Loucy (cell line): ENCODE measurements at regions not wholly inside any gene's neighbourhood (a gene's known extent, or its start where the extent isn't known, plus 50 kb on each side); places are given as distances from the start of the nearest gene placed in this dataset.

Experiments
- H2AFZ ChIP-seq: fragments of 200-600 bp; sonication (generic); 2 replicates; pipeline ENCODE4 v1.6.0; 2016; ENCODE audit warnings: antibody characterized with exemption, mild to moderate bottlenecking, low read length, moderate library complexity
- H3F3A ChIP-seq: fragments of 200-600 bp; 2 replicates; pipeline ENCODE4 v1.6.0; 2016; ENCODE audit warnings: antibody characterized with exemption, low read depth, mild to moderate bottlenecking
- H3K27me3 ChIP-seq: fragments of 200-600 bp; sonication (generic); 2 replicates; pipeline ENCODE4 v1.6.1; 2014; ENCODE audit warnings: low read length, mild to moderate bottlenecking; ENCODE audit not compliant: insufficient read depth, poor library complexity, severe bottlenecking
- H3K36me3 ChIP-seq: fragments of 200-600 bp; sonication (generic); 2 replicates; pipeline ENCODE4 v1.6.1; 2016; ENCODE audit warnings: low read length; ENCODE audit not compliant: insufficient read depth
- H3K4me1 ChIP-seq: fragments of 200-600 bp; sonication (generic); 2 replicates; pipeline ENCODE4 v1.5.1; 2014; ENCODE audit warnings: low read length, mild to moderate bottlenecking; ENCODE audit not compliant: insufficient read depth, poor library complexity, severe bottlenecking
- H3K4me2 ChIP-seq: fragments of 200-600 bp; sonication (generic); 2 replicates; pipeline ENCODE4 v1.6.0; 2014; ENCODE audit warnings: antibody characterized with exemption, low read length, low read depth, mild to moderate bottlenecking; ENCODE audit not compliant: poor library complexity, severe bottlenecking
- H3K4me3 ChIP-seq: fragments of 200-600 bp; sonication (generic); 2 replicates; pipeline ENCODE4 v1.5.1; 2014; ENCODE audit warnings: low read length, mild to moderate bottlenecking, mixed read lengths; ENCODE audit not compliant: poor library complexity, severe bottlenecking
- H3K79me2 ChIP-seq: fragments of 200-600 bp; sonication (generic); 2 replicates; pipeline ENCODE4 v1.6.1; 2014; ENCODE audit warnings: low read length; ENCODE audit not compliant: insufficient read depth
- H3K9ac ChIP-seq: fragments of 200-600 bp; sonication (generic); 2 replicates; pipeline ENCODE4 v1.6.0; 2014; ENCODE audit warnings: mild to moderate bottlenecking, low read depth, low read length, moderate library complexity; ENCODE audit not compliant: poor library complexity, severe bottlenecking
- H3K9me2 ChIP-seq: fragments of 200-600 bp; sonication (generic); replicated peaks from 2 replicates; pipeline ENCODE4 v1.6.1; 2016; ENCODE audit warnings: low read depth, low read length, mixed read lengths
- H3K9me3 ChIP-seq: fragments of 200-600 bp; sonication (generic); 2 replicates; pipeline ENCODE4 v1.6.1; 2014; ENCODE audit warnings: mild to moderate bottlenecking, antibody characterized with exemption, low read length, low read depth; ENCODE audit not compliant: insufficient read depth
- H4K20me1 ChIP-seq: fragments of 200-600 bp; sonication (generic); 2 replicates; pipeline ENCODE4 v1.6.0; 2014; ENCODE audit warnings: antibody characterized with exemption, low read length, mild to moderate bottlenecking; ENCODE audit not compliant: insufficient read depth, poor library complexity, severe bottlenecking
- CTCF ChIP-seq: fragments of 200-600 bp; sonication (generic); conservative IDR thresholded peaks from 2 replicates; pipeline ENCODE4 v1.5.1; 2014; ENCODE audit warnings: mild to moderate bottlenecking, antibody characterized with exemption, low read length
- EZH2phosphoT487 ChIP-seq: fragments of 200-600 bp; IDR thresholded peaks from 2 replicates; pipeline ENCODE4 v1.6.1; 2018; ENCODE audit warnings: antibody characterized with exemption, mild to moderate bottlenecking, moderate library complexity, borderline replicate concordance

GRCh38 chr3:117201901-117202774 is 492.6 kb downstream of the TUSC7 start:
- H2AFZ ChIP-seq: no peak overlapping the region
- TF ChIP-seq EZH2phosphoT487 (no peak), CTCF (no peak)
- H3K36me3 ChIP-seq: no peaks in the 10 kb centered on the region
- no peak overlapping the region for H3K4me2 ChIP-seq
- no peaks in the 10 kb centered on the region for H4K20me1 ChIP-seq
- H3K27me3 ChIP-seq: no peaks in the 10 kb centered on the region
- no peak overlapping the region for H3K4me3 ChIP-seq
- H3F3A ChIP-seq: no peaks in the 10 kb centered on the region
- no peak overlapping the region for H3K9ac ChIP-seq
- no peaks in the 10 kb centered on the region for H3K79me2 ChIP-seq
- H3K9me2 ChIP-seq: no peaks in the 10 kb centered on the region
- H3K4me1 ChIP-seq: no peaks in the 10 kb centered on the region
- H3K9me3 ChIP-seq: no peaks in the 10 kb centered on the region

DNA sequence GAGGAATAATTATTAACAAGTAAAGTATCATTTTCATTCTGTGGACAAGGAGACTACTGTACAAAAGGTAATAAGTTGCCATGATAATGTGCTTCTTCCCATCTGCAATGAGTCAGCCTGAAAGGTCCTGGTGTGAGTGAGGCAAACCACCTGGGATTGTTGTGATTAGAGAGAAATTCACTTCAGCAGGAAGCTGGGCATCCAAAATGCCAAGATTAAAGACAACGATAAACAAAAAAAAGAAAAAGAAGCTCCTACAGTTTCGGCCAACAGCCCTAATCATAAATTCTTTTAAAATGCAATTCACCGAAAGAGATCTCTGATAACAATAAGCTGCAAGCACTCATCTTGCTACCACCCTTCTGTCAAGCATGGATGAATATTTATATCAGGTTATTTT is 507.8 kb downstream of the TUSC7 start:
- Histone ChIP-seq H3K9ac (no peak overlapping the region), H3K4me3 (no peak overlapping the region), H3K27me3 (no peaks in the 10 kb centered on the region), H3K9me3 (no peaks in the 10 kb centered on the region), H3K4me1 (no peaks in the 10 kb centered on the region), H2AFZ (no peak overlapping the region), H3F3A (no peaks in the 10 kb centered on the region), H3K4me2 (no peak overlapping the region), H3K9me2 (no peaks in the 10 kb centered on the region), H3K36me3 (no peaks in the 10 kb centered on the region), H3K79me2 (no peaks in the 10 kb centered on the region), H4K20me1 (no peaks in the 10 kb centered on the region)
- TF ChIP-seq CTCF: no peak
- TF ChIP-seq EZH2phosphoT487: no peak

DNA sequence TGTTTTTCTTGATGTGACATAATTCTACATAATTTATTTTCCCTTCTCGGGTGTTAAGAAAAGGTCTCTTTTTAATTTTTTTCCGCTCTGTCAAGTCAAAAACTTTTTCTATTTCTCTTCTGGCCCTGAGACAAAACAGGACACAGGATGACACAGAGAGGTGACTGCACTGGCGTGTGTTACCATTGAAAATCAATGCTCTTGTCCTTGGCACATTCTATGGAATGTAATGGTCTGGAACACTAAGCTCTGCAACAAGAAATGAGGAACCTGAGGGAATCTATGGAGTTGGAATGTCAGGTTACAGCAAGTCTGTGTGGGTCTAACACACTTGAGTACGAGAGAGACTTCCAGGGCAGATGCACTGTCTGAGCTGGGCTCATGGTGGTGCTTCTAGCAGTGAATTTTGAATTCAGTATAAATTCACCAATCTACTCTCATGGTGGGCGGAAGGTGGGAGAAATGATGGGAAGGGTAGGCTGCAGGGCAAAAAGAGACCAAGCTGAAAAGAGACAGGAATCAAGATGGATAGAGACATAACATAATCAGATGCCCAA is 508.3 kb downstream of the TUSC7 start:
- no peaks in the 10 kb centered on the region for H3K27me3 ChIP-seq
- no peak overlapping the region for H3K4me3 ChIP-seq
- no peaks in the 10 kb centered on the region for H3K9me3 ChIP-seq
- H3K4me1 ChIP-seq: no peaks in the 10 kb centered on the region
- H2AFZ ChIP-seq: no peak overlapping the region
- no peaks in the 10 kb centered on the region for H4K20me1 ChIP-seq
- TF ChIP-seq CTCF (no peak), EZH2phosphoT487 (no peak)
- H3K36me3 ChIP-seq: no peaks in the 10 kb centered on the region
- no peak overlapping the region for H3K4me2 ChIP-seq
- H3K9ac ChIP-seq: no peak overlapping the region
- H3K9me2 ChIP-seq: no peaks in the 10 kb centered on the region
- no peaks in the 10 kb centered on the region for H3K79me2 ChIP-seq
- H3F3A ChIP-seq: no peaks in the 10 kb centered on the region
